Lower lobe of right lung (tissue), 2 donors: ENCODE measurements at regions not wholly inside any gene's neighbourhood (a gene's known extent, or its start where the extent isn't known, plus 50 kb on each side); places are given as distances from the start of the nearest gene placed in this dataset.

ENCODE experiments used
- ATAC-seq, 2 donors: fragments of 200-7000 bp; cut with Tn5 transposase; one replicate each; pipeline ENCODE4 v1.9.1; 2020 to 2022; ENCODE audit warnings: mild to moderate bottlenecking in 2 of 2, moderate library complexity in 2 of 2
- DNase-seq: peaks from one replicate; pipeline ENCODE4 v3.0.0-alpha.2; 2020
- H3K27ac ChIP-seq: fragments of 200-600 bp; one replicate; pipeline ENCODE4 v1.8.0; 2022
- H3K27me3 ChIP-seq: fragments of 200-600 bp; one replicate; pipeline ENCODE4 v1.8.0; 2022; ENCODE audit warnings: low read depth
- H3K36me3 ChIP-seq: fragments of 200-600 bp; one replicate; pipeline ENCODE4 v1.8.0; 2022; ENCODE audit warnings: mild to moderate bottlenecking
- H3K4me1 ChIP-seq: fragments of 200-600 bp; one replicate; pipeline ENCODE4 v1.8.0; 2022
- H3K4me3 ChIP-seq: fragments of 200-600 bp; one replicate; pipeline ENCODE4 v1.8.0; 2022; ENCODE audit warnings: mild to moderate bottlenecking
- H3K9me3 ChIP-seq: fragments of 200-600 bp; one replicate; pipeline ENCODE4 v1.8.0; 2022
- CTCF ChIP-seq: fragments of 200-600 bp; IDR thresholded peaks from one replicate; pipeline ENCODE4 v1.8.0; 2022; ENCODE audit warnings: antibody characterized with exemption, mild to moderate bottlenecking
- intact Hi-C: fragments of 100-400 bp; cut with DNase I; formaldehyde crosslinking; loops from one replicate; pipeline ENCODE4 v1.11.0; 2022
- donor health status: DM: no; HTN: yes; CAD: no; lungs with severe emphysema.

GRCh38 chr12:53845932-53846331 lies 92.7 kb upstream of the HOXC13 start:
- intact Hi-C loops = no loop called here
- peaks cover 21% of the 10 kb centered on the region for H3K27me3 ChIP-seq
- H3K4me1 ChIP-seq = no peaks in the 10 kb centered on the region
- no peaks in the 10 kb centered on the region for H3K9me3 ChIP-seq
- ATAC-seq = no peak
- H3K27ac ChIP-seq = no peak overlapping the region
- no peak overlapping the region for H3K4me3 ChIP-seq
- DNase-seq = no peak
- no peak for TF ChIP-seq CTCF
- no peaks in the 10 kb centered on the region for H3K36me3 ChIP-seq

- H3K36me3 ChIP-seq = no peaks in the 10 kb centered on the region
- no peak for ATAC-seq
- H3K4me3 ChIP-seq = no peak overlapping the region
- peaks cover 17% of the 10 kb centered on the region for H3K27me3 ChIP-seq
- no peak for TF ChIP-seq CTCF
- intact Hi-C loops = no loop called here
- H3K9me3 ChIP-seq = no peaks in the 10 kb centered on the region
- DNase-seq = no peak
- H3K4me1 ChIP-seq = no peaks in the 10 kb centered on the region
- H3K27ac ChIP-seq = no peak overlapping the region
These were observed 89.5 kb upstream of the HOXC13 start for GRCh38 chr12:53849113-53849512.

- H3K9me3 ChIP-seq = no peaks in the 10 kb centered on the region
- no peaks in the 10 kb centered on the region for H3K4me1 ChIP-seq
- intact Hi-C loops = no loop called here
- H3K36me3 ChIP-seq = no peaks in the 10 kb centered on the region
- no peak for TF ChIP-seq CTCF
- ATAC-seq (no peak), DNase-seq (no peak)
- H3K4me3 ChIP-seq = no peak overlapping the region
- peaks cover 17% of the 10 kb centered on the region for H3K27me3 ChIP-seq
- H3K27ac ChIP-seq = no peak overlapping the region
These were observed 89.0 kb upstream of the HOXC13 start for GRCh38 chr12:53849656-53850055.

GRCh38 chr12:53852061-53852460 lies 86.6 kb upstream of the HOXC13 start:
- no peak for ATAC-seq
- DNase-seq = no peak
- H3K4me3 ChIP-seq = no peak overlapping the region
- H3K36me3 ChIP-seq = no peaks in the 10 kb centered on the region
- H3K27ac ChIP-seq = no peak overlapping the region
- TF ChIP-seq CTCF = no peak
- H3K4me1 ChIP-seq = no peaks in the 10 kb centered on the region
- H3K9me3 ChIP-seq = no peaks in the 10 kb centered on the region
- H3K27me3 ChIP-seq = peaks cover 16% of the 10 kb centered on the region
- intact Hi-C loops = no loop called here

GRCh38 chr12:53852992-53853391 lies 85.6 kb upstream of the HOXC13 start:
- H3K27me3 ChIP-seq = peaks cover 16% of the 10 kb centered on the region
- no peaks in the 10 kb centered on the region for H3K36me3 ChIP-seq
- no peak for TF ChIP-seq CTCF
- intact Hi-C loops = no loop called here
- no peak overlapping the region for H3K4me3 ChIP-seq
- ATAC-seq = no peak
- H3K4me1 ChIP-seq = no peaks in the 10 kb centered on the region
- DNase-seq = no peak
- H3K9me3 ChIP-seq = no peaks in the 10 kb centered on the region
- H3K27ac ChIP-seq = no peak overlapping the region

- DNase-seq (no peak), ATAC-seq (no peak)
- Histone ChIP-seq H3K9me3 (no peaks in the 10 kb centered on the region), H3K27me3 (peaks cover 18% of the 10 kb centered on the region), H3K36me3 (no peaks in the 10 kb centered on the region), H3K4me3 (no peak overlapping the region), H3K4me1 (no peaks in the 10 kb centered on the region), H3K27ac (no peak overlapping the region)
- TF ChIP-seq CTCF = no peak
- intact Hi-C loops = no loop called here
These were observed 83.8 kb upstream of the HOXC13 start for GRCh38 chr12:53854701-53855316.
